Myocyte (in vitro differentiated cells): ENCODE measurements at regions not wholly inside any gene's neighbourhood (a gene's known extent, or its start where the extent isn't known, plus 50 kb on each side); places are given as distances from the start of the nearest gene placed in this dataset.

Source experiments
- DNase-seq: peaks from one replicate; pipeline ENCODE4 v3.0.0-alpha.2; 2012; ENCODE audit warnings: low read depth

GRCh38 chr15:70353606-70354345 is 256.1 kb upstream of the TLE3 start:
- DNase-seq: no peak

- no peak for DNase-seq
Measured at GRCh38 chr15:70351941-70352774, 254.4 kb upstream of the TLE3 start.

GRCh38 chr15:70351391-70351790 is 253.7 kb upstream of the TLE3 start:
- DNase-seq: no peak

- no peak for DNase-seq
Measured at GRCh38 chr15:70348581-70349344, 251.0 kb upstream of the TLE3 start.

DNA sequence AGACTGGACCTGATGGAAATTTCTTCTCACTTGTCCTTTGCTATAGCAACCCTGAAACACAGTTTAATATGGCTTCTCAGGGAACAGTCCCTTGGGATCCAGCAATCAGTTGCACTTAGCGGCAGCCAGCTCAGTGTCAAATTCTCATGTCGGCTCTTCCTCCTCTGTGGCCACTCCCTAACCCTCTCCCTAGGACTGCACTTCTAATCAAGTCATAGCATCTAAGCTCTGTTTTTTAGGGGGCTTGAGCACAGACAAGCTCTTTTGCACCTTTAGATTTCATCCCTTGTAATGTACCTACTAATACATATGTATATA is 250.5 kb upstream of the TLE3 start:
- peak; percentile 18 for DNase-seq

DNA sequence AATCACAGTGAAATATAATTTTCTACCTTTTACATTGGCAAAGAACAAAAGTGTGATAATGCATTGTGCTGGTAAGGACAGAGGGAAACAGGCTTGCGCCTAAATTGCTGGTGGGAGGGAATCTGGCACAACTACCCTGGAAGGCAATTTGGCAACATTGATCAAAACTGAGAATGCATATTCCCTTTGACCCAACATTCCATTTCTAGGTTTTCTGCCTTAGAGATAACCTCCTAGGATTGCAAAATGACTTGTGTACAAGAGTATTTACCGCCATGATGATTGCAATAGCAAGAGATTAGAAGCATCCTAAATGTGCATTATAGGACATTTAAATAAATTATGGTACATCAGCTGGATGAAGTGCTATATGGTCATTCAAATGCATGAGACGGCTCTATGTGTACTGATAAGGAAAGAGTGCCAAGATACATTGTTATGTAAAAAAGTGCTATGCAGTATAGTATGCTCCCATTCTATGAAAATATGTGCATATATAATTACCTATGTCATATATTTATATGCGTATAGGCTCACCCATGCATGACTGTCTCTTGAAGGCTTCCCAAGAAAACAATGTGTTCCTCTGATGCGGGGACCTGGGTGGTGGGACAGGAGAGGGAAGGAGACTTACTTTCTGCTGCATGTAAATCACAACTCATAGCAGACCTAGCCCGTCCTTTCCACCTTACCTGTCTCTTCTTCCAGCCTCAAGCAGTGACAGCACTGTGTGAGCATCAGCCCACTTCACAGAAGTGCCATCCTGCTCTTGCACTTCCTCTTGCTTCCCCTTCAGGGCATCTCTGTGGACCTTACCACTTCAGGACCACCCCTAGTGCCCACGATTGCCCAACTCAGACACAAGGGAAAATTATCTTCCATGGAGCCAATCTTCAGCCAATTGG is 249.9 kb upstream of the TLE3 start:
- no peak for DNase-seq

DNA sequence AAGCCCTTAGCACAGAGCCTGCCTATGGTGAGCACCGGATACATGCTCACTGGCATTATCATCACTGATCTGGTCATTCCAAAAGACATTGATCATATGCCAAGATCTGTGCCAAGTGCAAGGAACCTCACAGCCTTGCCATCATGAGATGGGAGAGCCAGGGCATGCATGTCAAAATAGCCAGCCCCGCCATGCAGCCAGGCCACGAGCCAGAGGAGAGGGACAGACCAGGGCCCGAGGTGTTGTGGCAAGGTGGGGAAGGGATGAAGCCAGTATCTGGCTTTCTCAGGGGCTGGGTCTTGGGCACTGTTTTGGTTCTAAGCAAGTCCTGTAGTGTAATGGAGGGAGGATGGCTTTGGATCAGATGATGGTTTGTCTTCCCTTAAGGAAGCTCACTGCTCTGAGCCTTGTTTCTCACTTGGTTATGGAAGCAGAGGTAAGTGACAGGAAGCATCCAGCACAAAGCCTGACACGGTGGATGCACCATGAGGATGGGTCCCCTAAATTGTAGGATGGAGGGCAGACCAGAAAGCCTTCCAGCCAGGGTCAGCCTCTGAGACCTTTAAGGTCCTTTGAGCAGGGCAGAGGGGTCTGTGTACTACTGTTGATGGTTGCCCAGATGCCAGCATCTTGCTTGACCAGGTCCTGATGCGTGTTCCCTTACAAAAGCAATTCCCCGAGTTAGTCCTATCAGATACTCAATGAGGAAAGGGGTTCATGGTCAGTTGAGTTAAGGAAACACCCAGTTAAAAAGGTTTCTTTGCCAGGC is 247.7 kb upstream of the TLE3 start:
- DNase-seq: no peak

DNA sequence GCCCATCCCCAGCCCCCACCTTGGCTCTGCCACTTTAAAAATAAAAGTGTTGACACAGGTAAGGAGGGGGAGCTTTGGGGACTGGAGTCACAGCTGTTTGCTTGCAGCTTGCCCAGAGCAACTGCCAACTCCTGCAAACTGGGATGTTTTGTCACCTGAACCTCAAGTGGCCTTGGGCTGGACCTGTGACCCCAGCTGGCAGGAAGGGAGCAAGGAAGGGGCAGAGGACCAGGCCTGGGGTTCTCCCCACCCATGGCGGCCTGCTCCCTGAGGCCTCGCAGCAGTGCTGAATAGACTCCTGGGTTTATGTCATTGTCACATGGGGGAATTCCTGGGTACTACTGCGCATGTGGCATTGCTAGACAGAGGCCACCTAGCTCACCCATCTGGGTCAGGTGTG is 246.9 kb upstream of the TLE3 start:
- DNase-seq: no peak

GRCh38 chr15:70343961-70344621 is 246.4 kb upstream of the TLE3 start:
- DNase-seq: no peak

DNA sequence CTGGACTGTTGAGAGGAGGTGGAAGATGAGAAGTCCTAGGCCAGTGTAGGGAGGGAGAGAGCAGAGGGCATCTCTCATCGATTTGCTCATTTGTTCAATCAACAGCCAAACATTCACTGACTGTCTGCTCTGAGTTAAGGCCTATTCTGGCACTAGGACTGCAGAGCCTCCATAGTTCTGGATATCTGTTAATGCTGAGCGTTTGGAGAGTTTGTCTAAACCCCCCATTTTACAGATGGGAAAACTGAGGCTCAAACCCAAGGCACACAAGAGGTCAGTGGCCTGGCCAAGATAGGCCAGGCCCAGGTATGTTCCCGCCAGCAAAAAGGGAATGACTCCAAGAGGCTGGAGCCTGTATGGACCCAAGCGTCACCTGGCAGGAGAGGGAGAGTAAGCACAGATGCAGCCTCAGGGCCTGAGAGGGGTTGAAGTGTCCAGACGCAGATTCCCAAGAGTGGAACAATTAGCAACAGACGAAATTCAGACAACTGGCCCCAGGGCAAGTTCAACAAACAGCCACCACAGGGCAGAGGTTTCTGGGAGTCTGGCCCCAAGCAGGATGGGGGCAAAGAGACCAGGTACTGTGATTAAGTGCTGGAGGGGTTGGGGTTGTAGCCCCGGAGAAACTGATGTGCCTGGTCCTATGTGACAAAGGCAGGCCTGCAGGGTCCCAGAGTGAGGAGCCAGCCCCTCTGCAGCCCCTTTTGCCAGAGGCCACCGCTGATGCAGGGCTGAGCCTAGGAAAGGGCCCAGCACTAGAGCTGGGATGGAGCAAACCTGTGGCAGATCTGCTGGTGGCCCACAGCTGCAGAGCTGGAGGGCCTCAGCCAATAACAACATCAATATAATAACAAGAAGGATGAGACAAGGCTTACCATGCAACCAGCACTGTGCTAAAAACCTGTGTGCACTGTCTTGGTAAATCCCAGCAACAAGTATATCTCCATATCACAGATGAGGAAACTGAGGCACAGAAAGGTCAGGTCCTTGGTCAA is 245.1 kb upstream of the TLE3 start:
- DNase-seq: no peak

DNA sequence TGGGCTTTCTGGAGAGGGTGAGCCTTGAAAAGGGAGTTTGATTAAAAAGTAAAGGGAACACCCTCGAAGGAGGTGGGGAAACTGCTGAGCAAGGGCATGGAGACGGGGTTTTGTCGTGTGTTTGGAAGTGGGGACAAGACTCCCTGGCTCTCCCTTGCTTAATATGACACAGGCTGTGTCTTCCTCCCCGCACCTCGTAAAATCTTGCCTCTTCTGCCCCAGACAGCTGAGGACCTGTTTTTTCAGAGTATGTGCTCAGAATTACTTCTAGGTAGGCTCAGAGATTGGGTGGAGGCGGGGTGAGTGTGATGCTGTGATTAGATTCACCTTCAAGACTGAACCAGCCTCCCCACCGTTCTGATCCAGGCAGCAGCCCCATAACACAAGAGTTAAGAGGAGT is 244.4 kb upstream of the TLE3 start:
- DNase-seq: no peak

DNA sequence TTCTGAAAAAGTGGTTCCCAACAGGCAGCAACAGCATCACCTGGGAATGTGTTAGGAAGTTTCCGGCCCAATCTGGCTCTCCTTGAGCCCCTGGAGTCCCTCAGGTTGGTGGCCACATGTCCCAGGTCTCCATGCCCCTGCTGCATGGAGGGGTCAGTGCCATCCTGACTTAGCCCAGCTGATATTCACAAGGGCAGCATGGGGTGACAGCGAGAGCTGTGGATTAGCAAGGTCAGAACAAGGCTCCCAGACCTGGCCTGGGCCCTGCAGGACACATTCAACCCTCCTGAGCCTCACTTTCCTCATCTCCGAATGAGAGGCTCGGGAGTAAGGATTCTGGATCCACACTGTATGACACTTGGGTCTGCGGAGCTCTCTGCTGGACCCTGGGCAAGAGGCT is 243.8 kb upstream of the TLE3 start:
- no peak for DNase-seq

GRCh38 chr15:70340494-70340870 is 242.8 kb upstream of the TLE3 start:
- no peak for DNase-seq

GRCh38 chr15:70339571-70340493 is 242.1 kb upstream of the TLE3 start:
- DNase-seq: peak; percentile 65

DNA sequence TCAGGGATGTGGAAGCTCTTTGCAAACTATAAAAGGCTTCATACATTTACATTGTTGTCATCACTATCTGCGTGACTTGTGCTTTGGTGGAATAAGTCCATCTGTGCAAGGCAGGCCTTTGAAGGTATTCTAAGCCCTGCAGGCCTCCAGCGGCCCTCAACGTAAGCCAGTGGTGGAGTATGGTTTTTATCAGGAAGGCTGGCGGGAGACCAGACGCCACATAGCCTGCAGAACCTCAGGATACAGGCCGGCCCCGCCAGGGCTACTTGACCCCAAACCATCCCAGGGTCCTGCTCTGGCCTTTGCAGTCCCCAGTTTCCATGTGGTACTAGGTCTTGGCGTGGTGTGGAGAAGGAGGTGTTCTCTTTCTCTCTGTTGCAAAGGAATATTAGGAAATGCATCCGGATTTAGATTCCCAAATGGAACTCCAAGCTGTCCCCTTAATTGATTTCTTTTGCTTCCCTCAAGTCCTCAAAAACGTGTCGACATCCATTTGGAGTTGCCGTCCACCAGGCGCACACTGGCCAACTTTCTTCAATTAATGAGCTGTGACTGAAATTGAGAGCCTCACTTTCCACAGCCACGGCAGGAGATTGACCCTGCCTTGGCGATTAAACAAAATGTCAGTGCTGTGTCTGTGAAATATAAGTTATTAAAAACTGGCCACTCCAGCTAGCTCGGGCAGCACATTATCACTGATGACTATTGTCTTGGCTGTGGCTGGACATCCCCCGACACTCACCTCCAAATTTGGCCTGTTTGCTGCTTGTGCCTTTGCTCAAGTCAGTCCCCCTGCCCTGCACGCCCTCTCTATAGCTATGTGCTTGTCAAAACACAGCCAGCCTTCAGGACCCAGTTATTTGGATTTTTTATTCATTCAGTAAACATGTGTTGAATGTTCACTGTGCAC is 239.8 kb upstream of the TLE3 start:
- DNase-seq: no peak

- DNase-seq: no peak
Measured at GRCh38 chr15:70336425-70337009, 238.8 kb upstream of the TLE3 start.
